ENCODE measurements at regions not wholly inside any gene's neighbourhood (a gene's known extent, or its start where the extent isn't known, plus 50 kb on each side); places are given as distances from the start of the nearest gene placed in this dataset.
"Not testable (repeated sequence)": the region's sequence is repeated elsewhere in the genome, so short reads cannot be mapped to it uniquely, and the experiment has no call there.

- DNase-seq (ENCODE audit: low read depth in 2 of 2), result peak in 1 of 2 experiments; percentile 12
Observed at GRCh38 chr14:34098045-34098984, 147.4 kb upstream of the EGLN3 start.

GRCh38 chr14:34097644-34098043, 146.8 kb upstream of the EGLN3 start:
- no peak for DNase-seq (ENCODE audit: low read depth in 2 of 2)

- DNase-seq (ENCODE audit: low read depth in 2 of 2), result no peak
Observed at GRCh38 chr14:34094384-34094783, 143.5 kb upstream of the EGLN3 start.

GRCh38 chr14:34093883-34094282, 143.0 kb upstream of the EGLN3 start:
- DNase-seq (ENCODE audit: low read depth in 2 of 2), result no peak

- no peak for DNase-seq (ENCODE audit: low read depth in 2 of 2)
Observed at GRCh38 chr14:34090451-34090850, 139.6 kb upstream of the EGLN3 start.

GRCh38 chr14:34088914-34089313, 138.0 kb upstream of the EGLN3 start:
- no peak for DNase-seq (ENCODE audit: low read depth in 2 of 2)

GRCh38 chr14:34087571-34087970, 136.7 kb upstream of the EGLN3 start:
- no peak for DNase-seq (ENCODE audit: low read depth in 2 of 2)

- DNase-seq (ENCODE audit: low read depth in 2 of 2), result no peak
Observed at GRCh38 chr14:34086223-34086757, 135.4 kb upstream of the EGLN3 start.

- DNase-seq (ENCODE audit: low read depth in 2 of 2), result no peak
Observed at GRCh38 chr14:34085695-34086094, 134.8 kb upstream of the EGLN3 start.

GRCh38 chr14:34081576-34082136, 130.8 kb upstream of the EGLN3 start:
- no peak for DNase-seq (ENCODE audit: low read depth in 2 of 2)

- peak in 1 of 2 experiments; percentile 39 for DNase-seq (ENCODE audit: low read depth in 2 of 2)
Observed at GRCh38 chr14:34081101-34081575, 130.3 kb upstream of the EGLN3 start.

- DNase-seq (ENCODE audit: low read depth in 2 of 2), result not testable (repeated sequence)
Observed at GRCh38 chr14:34079643-34080042, 128.8 kb upstream of the EGLN3 start.

- no peak for DNase-seq (ENCODE audit: low read depth in 2 of 2)
Observed at GRCh38 chr14:34078117-34078743, 127.4 kb upstream of the EGLN3 start.

GRCh38 chr14:34075826-34076225, 125.0 kb upstream of the EGLN3 start:
- no peak for DNase-seq (ENCODE audit: low read depth in 2 of 2)

- no peak for DNase-seq (ENCODE audit: low read depth in 2 of 2)
Observed at GRCh38 chr14:34075042-34075744, 124.3 kb upstream of the EGLN3 start.

- no peak for DNase-seq (ENCODE audit: low read depth in 2 of 2)
Observed at GRCh38 chr14:34072921-34073320, 122.0 kb upstream of the EGLN3 start.

GRCh38 chr14:34072401-34072800, 121.5 kb upstream of the EGLN3 start:
- DNase-seq (ENCODE audit: low read depth in 2 of 2), result no peak

- DNase-seq (ENCODE audit: low read depth in 2 of 2), result no peak
Observed at GRCh38 chr14:34070917-34071407, 120.1 kb upstream of the EGLN3 start.

GRCh38 chr14:34069854-34070582, 119.1 kb upstream of the EGLN3 start:
- no peak for DNase-seq (ENCODE audit: low read depth in 2 of 2)

- no peak for DNase-seq (ENCODE audit: low read depth in 2 of 2)
Observed at GRCh38 chr14:34067587-34067986, 116.7 kb upstream of the EGLN3 start.

All from fibroblast of skin of left quadriceps (primary cell).